ENCODE measurements at regions not wholly inside any gene's neighbourhood (a gene's known extent, or its start where the extent isn't known, plus 50 kb on each side); places are given as distances from the start of the nearest gene placed in this dataset.

DNA sequence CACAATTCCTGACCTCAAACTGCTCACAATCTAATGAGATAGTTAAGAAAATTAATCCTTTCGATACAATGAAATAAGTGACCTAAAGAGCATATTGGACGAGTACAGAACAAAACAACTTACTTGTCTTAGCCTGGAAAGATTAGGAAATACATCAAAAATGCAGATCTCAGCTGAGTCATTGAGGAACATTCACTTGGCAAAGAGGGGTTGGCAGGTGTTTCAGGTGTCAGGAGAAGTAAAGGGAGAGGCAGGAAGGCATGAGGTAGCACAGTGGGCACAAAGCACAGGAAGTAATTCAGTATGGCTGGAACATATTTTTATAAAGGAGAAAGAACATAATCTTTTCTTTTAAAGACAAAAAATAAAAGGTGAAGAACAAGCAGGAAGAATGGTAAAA lies 628.8 kb upstream of the RGMB start:
- no peak for TF ChIP-seq EP300 (IDR thresholded peaks at IDR 0.05)
- TF ChIP-seq, protein P1, sequence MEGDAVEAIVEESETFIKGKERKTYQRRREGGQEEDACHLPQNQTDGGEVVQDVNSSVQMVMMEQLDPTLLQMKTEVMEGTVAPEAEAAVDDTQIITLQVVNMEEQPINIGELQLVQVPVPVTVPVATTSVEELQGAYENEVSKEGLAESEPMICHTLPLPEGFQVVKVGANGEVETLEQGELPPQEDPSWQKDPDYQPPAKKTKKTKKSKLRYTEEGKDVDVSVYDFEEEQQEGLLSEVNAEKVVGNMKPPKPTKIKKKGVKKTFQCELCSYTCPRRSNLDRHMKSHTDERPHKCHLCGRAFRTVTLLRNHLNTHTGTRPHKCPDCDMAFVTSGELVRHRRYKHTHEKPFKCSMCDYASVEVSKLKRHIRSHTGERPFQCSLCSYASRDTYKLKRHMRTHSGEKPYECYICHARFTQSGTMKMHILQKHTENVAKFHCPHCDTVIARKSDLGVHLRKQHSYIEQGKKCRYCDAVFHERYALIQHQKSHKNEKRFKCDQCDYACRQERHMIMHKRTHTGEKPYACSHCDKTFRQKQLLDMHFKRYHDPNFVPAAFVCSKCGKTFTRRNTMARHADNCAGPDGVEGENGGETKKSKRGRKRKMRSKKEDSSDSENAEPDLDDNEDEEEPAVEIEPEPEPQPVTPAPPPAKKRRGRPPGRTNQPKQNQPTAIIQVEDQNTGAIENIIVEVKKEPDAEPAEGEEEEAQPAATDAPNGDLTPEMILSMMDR (IDR thresholded peaks at IDR 0.05), result no peak
- no peak for TF ChIP-seq POLR2AphosphoS5 (IDR thresholded peaks at IDR 0.05)
